Neural progenitor cell (in vitro differentiated cells): ENCODE measurements at regions not wholly inside any gene's neighbourhood (a gene's known extent, or its start where the extent isn't known, plus 50 kb on each side); places are given as distances from the start of the nearest gene placed in this dataset.

ENCODE experiments used
- DNase-seq: peaks from one replicate; pipeline ENCODE4 v3.0.0-alpha.2; 2016; ENCODE audit warnings: low spot score
- H2AFZ ChIP-seq: fragments of 200-600 bp; sonication (generic); replicated peaks from 2 replicates; pipeline ENCODE4 v1.6.1; 2016; ENCODE audit warnings: antibody characterized with exemption
- H3F3A ChIP-seq: fragments of 200-600 bp; sonication (generic); 2 replicates; pipeline ENCODE4 v1.6.1; 2016; ENCODE audit warnings: antibody characterized with exemption, low read depth
- H3K27ac ChIP-seq: fragments of 200-600 bp; sonication (generic); 2 replicates; pipeline ENCODE4 v1.5.1; 2016; ENCODE audit warnings: mild to moderate bottlenecking
- H3K27me3 ChIP-seq: fragments of 200-600 bp; sonication (generic); 2 replicates; pipeline ENCODE4 v1.6.1; 2016; ENCODE audit warnings: mild to moderate bottlenecking, moderate library complexity
- H3K36me3 ChIP-seq: fragments of 200-600 bp; sonication (generic); 2 replicates; pipeline ENCODE4 v1.5.1; 2016
- H3K4me1 ChIP-seq: fragments of 200-600 bp; sonication (generic); 2 replicates; pipeline ENCODE4 v1.6.1; 2016; ENCODE audit warnings: mixed run types
- H3K4me2 ChIP-seq: fragments of 200-600 bp; sonication (generic); 2 replicates; pipeline ENCODE4 v1.6.1; 2016
- H3K4me3 ChIP-seq: fragments of 200-600 bp; sonication (generic); 2 replicates; pipeline ENCODE4 v1.5.1; 2016
- H3K79me2 ChIP-seq: fragments of 200-600 bp; sonication (generic); 2 replicates; pipeline ENCODE4 v1.6.1; 2016; ENCODE audit warnings: low read depth
- H3K9ac ChIP-seq: fragments of 200-600 bp; sonication (generic); 2 replicates; pipeline ENCODE4 v1.6.1; 2016
- H3K9me3 ChIP-seq: fragments of 200-600 bp; sonication (generic); 2 replicates; pipeline ENCODE4 v1.5.1; 2016; ENCODE audit warnings: low read depth
- H4K20me1 ChIP-seq: fragments of 200-600 bp; sonication (generic); 2 replicates; pipeline ENCODE4 v1.6.1; 2016; ENCODE audit warnings: low read depth
- H3K27ac Mint-ChIP-seq: 3 replicates; pipeline ENCODE4 v1.8.0; 2021; ENCODE audit warnings: mixed read lengths
- H3K27me3 Mint-ChIP-seq: 2 replicates; pipeline ENCODE4 v1.8.0; 2022; ENCODE audit warnings: low read depth, mild to moderate bottlenecking, inconsistent platforms, moderate library complexity, mixed read lengths; ENCODE audit not compliant: insufficient read depth
- H3K36me3 Mint-ChIP-seq: 3 replicates; pipeline ENCODE4 v1.8.0; 2021; ENCODE audit warnings: mixed read lengths
- H3K4me1 Mint-ChIP-seq: 3 replicates; pipeline ENCODE4 v1.8.0; 2021; ENCODE audit warnings: mixed read lengths
- H3K4me3 Mint-ChIP-seq: 3 replicates; pipeline ENCODE4 v1.8.0; 2021; ENCODE audit warnings: mild to moderate bottlenecking, moderate library complexity, mixed read lengths
- H3K9me3 Mint-ChIP-seq: 3 replicates; pipeline ENCODE4 v1.8.0; 2020; ENCODE audit warnings: mixed read lengths
- EZH2 ChIP-seq: fragments of 200-600 bp; sonication (generic); IDR thresholded peaks from 2 replicates; pipeline ENCODE4 v1.6.1; 2017; ENCODE audit warnings: antibody characterized with exemption, mild to moderate bottlenecking, moderate library complexity
- EZH2phosphoT487 ChIP-seq: fragments of 200-600 bp; sonication (generic); IDR thresholded peaks from 2 replicates; pipeline ENCODE4 v1.6.1; 2017; ENCODE audit warnings: antibody characterized with exemption
- TF ChIP-seq, protein P1 (sequence below): fragments of 200-600 bp; sonication (generic); IDR thresholded peaks from 2 replicates; pipeline ENCODE4 v1.5.1; 2017; ENCODE audit warnings: antibody characterized with exemption, mild to moderate bottlenecking

DNA sequence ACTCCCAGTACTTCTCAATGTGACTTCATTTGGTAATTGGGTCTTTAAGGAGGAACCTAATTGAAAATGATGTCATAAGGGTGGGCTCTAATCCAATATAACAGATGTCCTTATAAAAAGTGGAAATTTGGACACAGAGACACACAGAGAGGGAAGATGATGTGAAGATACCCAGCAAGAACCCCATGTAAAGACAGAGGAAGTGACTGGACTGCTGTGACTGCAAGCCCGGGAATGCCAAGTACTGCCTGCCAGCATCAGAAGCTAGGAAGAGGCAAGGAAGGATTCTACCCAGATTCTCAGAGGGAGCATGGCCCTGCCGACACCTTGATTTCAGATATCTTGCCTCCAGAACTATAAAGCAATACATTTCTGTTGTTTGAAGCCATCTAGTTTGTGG is 239.3 kb downstream of the KCTD12 start:
- no peaks in the 10 kb centered on the region for H3K9me3 ChIP-seq
- no peaks in the 10 kb centered on the region for H4K20me1 ChIP-seq
- H3K27ac ChIP-seq: no peak overlapping the region
- H3K4me3 ChIP-seq: no peak overlapping the region
- no peak overlapping the region for H3K27ac Mint-ChIP-seq
- H3K4me3 Mint-ChIP-seq: no peak overlapping the region
- H3K36me3 ChIP-seq: no peaks in the 10 kb centered on the region
- no peaks in the 10 kb centered on the region for H3K36me3 Mint-ChIP-seq
- H3F3A ChIP-seq: no peaks in the 10 kb centered on the region
- TF ChIP-seq EZH2: no peak
- TF ChIP-seq, protein P1, sequence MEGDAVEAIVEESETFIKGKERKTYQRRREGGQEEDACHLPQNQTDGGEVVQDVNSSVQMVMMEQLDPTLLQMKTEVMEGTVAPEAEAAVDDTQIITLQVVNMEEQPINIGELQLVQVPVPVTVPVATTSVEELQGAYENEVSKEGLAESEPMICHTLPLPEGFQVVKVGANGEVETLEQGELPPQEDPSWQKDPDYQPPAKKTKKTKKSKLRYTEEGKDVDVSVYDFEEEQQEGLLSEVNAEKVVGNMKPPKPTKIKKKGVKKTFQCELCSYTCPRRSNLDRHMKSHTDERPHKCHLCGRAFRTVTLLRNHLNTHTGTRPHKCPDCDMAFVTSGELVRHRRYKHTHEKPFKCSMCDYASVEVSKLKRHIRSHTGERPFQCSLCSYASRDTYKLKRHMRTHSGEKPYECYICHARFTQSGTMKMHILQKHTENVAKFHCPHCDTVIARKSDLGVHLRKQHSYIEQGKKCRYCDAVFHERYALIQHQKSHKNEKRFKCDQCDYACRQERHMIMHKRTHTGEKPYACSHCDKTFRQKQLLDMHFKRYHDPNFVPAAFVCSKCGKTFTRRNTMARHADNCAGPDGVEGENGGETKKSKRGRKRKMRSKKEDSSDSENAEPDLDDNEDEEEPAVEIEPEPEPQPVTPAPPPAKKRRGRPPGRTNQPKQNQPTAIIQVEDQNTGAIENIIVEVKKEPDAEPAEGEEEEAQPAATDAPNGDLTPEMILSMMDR: no peak
- TF ChIP-seq EZH2phosphoT487: no peak
- no peak overlapping the region for H3K9ac ChIP-seq
- H3K79me2 ChIP-seq: no peaks in the 10 kb centered on the region
- H3K4me1 ChIP-seq: no peaks in the 10 kb centered on the region
- no peak for DNase-seq
- H3K4me2 ChIP-seq: no peak overlapping the region
- no peaks in the 10 kb centered on the region for H3K27me3 ChIP-seq
- H3K4me1 Mint-ChIP-seq: no peaks in the 10 kb centered on the region
- no peaks in the 10 kb centered on the region for H3K27me3 Mint-ChIP-seq
- H2AFZ ChIP-seq: no peak overlapping the region
- no peaks in the 10 kb centered on the region for H3K9me3 Mint-ChIP-seq

DNA sequence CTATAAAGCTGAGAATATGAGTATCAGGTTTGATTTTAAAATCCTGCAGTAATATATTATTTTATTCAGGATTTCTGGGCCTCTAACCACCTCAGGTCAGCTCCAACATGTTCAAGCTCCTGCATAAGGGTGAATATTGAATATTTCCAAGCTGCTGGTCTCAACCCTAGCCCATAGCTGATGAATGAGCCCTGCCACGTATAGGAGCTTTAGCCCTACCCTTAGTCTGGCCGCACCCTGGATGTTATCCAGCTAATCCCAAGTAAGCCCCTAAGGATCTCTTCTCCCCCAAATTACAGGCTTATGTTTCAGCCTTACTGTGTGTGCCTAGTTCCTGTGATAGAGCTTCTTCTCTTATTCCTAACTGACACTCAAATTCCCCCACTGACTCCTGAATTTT is 240.6 kb downstream of the KCTD12 start:
- H3K4me3 ChIP-seq: no peak overlapping the region
- H3K4me1 Mint-ChIP-seq: no peaks in the 10 kb centered on the region
- H3K9me3 ChIP-seq: no peaks in the 10 kb centered on the region
- TF ChIP-seq EZH2 (no peak), EZH2phosphoT487 (no peak)
- TF ChIP-seq, protein P1: no peak
- H3K27ac ChIP-seq: no peak overlapping the region
- H3K4me1 ChIP-seq: no peaks in the 10 kb centered on the region
- H3K4me2 ChIP-seq: no peak overlapping the region
- no peak overlapping the region for H2AFZ ChIP-seq
- no peak overlapping the region for H3K4me3 Mint-ChIP-seq
- H3K36me3 Mint-ChIP-seq: no peaks in the 10 kb centered on the region
- no peaks in the 10 kb centered on the region for H4K20me1 ChIP-seq
- H3K27ac Mint-ChIP-seq: no peak overlapping the region
- H3K36me3 ChIP-seq: no peaks in the 10 kb centered on the region
- H3K79me2 ChIP-seq: no peaks in the 10 kb centered on the region
- H3K9ac ChIP-seq: no peak overlapping the region
- no peaks in the 10 kb centered on the region for H3K27me3 Mint-ChIP-seq
- no peaks in the 10 kb centered on the region for H3K9me3 Mint-ChIP-seq
- no peaks in the 10 kb centered on the region for H3F3A ChIP-seq
- no peak for DNase-seq
- no peaks in the 10 kb centered on the region for H3K27me3 ChIP-seq

DNA sequence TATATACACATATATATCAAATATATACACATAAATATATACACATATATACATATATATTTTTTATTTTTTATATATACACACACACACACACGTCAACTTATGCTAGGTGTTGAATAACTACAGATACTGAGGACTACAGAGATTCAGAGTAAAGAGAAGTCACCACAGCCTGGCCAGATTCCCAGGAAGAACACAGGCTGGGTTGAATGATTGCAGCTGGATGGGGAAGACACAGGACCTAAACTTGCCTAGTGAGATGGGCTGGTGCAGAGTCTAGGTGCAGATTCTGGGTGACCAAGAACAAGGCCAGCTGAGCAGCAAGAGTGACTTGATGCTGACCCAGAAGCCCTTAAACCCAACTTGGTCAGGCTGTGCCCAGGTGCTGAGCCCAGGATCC is 241.3 kb downstream of the KCTD12 start:
- Histone ChIP-seq H3K9ac (no peak overlapping the region), H3F3A (no peaks in the 10 kb centered on the region), H3K79me2 (no peaks in the 10 kb centered on the region), H3K4me1 (no peaks in the 10 kb centered on the region), H3K4me3 (no peak overlapping the region), H4K20me1 (no peaks in the 10 kb centered on the region), H2AFZ (no peak overlapping the region), H3K9me3 (no peaks in the 10 kb centered on the region), H3K36me3 (no peaks in the 10 kb centered on the region), H3K27ac (no peak overlapping the region), H3K27me3 (no peaks in the 10 kb centered on the region), H3K4me2 (no peak overlapping the region)
- Mint-ChIP-seq H3K27ac (no peak overlapping the region), H3K27me3 (no peaks in the 10 kb centered on the region), H3K4me1 (no peaks in the 10 kb centered on the region), H3K36me3 (no peaks in the 10 kb centered on the region), H3K9me3 (no peaks in the 10 kb centered on the region), H3K4me3 (no peak overlapping the region)
- DNase-seq: no peak
- TF ChIP-seq, protein P1: no peak
- TF ChIP-seq EZH2phosphoT487: no peak
- TF ChIP-seq EZH2: no peak

DNA sequence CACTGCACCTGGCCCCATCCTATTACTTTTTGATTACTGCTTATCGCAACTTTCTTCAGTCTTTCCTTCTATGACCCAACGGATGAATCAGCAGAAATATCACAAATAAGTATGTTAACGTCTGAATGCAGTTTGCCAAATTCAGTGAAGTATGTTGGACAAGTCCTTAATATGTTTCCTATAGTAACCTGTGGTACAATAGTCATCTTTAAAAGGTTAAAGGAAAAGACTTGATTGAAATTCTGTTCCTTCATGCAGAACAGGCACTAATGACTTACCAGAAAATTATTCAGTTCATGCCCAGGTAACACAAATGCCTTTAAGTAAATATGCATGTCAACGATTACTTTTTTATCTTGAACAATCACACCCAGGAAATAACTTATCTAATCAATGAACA is 242.6 kb downstream of the KCTD12 start:
- Mint-ChIP-seq H3K36me3 (no peaks in the 10 kb centered on the region), H3K27me3 (no peaks in the 10 kb centered on the region), H3K27ac (no peak overlapping the region), H3K4me1 (no peaks in the 10 kb centered on the region), H3K9me3 (no peaks in the 10 kb centered on the region), H3K4me3 (no peak overlapping the region)
- no peaks in the 10 kb centered on the region for H3K36me3 ChIP-seq
- DNase-seq: no peak
- no peaks in the 10 kb centered on the region for H4K20me1 ChIP-seq
- no peaks in the 10 kb centered on the region for H3K9me3 ChIP-seq
- H2AFZ ChIP-seq: no peak overlapping the region
- no peak overlapping the region for H3K9ac ChIP-seq
- H3K4me2 ChIP-seq: no peak overlapping the region
- H3K27me3 ChIP-seq: no peaks in the 10 kb centered on the region
- TF ChIP-seq, protein P1: no peak
- TF ChIP-seq EZH2: no peak
- TF ChIP-seq EZH2phosphoT487: no peak
- H3K27ac ChIP-seq: no peak overlapping the region
- no peaks in the 10 kb centered on the region for H3K79me2 ChIP-seq
- H3K4me1 ChIP-seq: no peaks in the 10 kb centered on the region
- H3K4me3 ChIP-seq: no peak overlapping the region
- no peaks in the 10 kb centered on the region for H3F3A ChIP-seq
